ENCODE measurements at regions not wholly inside any gene's neighbourhood (a gene's known extent, or its start where the extent isn't known, plus 50 kb on each side); places are given as distances from the start of the nearest gene placed in this dataset.

DNA sequence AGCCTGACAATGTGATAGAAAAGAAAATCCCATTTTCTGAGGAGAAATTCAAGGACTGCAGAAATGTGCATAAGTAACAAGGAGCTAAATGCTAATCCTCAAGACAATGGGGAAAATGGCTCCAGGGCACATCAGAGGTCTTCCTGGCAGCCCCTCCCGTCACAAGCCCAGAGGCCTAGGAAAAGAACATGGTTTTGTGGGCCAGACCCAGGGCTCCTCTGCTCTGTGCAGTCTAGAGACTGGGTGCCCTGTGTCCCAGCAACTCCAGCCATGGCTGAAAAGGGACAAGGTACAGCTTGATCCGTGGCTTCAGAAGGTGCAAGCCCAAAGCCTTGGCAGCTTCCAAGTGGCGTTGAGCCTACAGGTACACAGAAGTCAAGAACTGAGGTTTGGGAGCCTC is 176.8 kb upstream of the SUCLG2 start:
- Histone ChIP-seq H3K36me3 (ENCODE audit: control insufficient read depth, insufficient read depth, low read length) (no peaks in the 10 kb centered on the region), H3K27me3 (ENCODE audit: control insufficient read depth, insufficient read depth, low read length) (no peaks in the 10 kb centered on the region), H3K4me3 (ENCODE audit: low read depth, low read length) (no peak overlapping the region)
- TF ChIP-seq, protein P1, sequence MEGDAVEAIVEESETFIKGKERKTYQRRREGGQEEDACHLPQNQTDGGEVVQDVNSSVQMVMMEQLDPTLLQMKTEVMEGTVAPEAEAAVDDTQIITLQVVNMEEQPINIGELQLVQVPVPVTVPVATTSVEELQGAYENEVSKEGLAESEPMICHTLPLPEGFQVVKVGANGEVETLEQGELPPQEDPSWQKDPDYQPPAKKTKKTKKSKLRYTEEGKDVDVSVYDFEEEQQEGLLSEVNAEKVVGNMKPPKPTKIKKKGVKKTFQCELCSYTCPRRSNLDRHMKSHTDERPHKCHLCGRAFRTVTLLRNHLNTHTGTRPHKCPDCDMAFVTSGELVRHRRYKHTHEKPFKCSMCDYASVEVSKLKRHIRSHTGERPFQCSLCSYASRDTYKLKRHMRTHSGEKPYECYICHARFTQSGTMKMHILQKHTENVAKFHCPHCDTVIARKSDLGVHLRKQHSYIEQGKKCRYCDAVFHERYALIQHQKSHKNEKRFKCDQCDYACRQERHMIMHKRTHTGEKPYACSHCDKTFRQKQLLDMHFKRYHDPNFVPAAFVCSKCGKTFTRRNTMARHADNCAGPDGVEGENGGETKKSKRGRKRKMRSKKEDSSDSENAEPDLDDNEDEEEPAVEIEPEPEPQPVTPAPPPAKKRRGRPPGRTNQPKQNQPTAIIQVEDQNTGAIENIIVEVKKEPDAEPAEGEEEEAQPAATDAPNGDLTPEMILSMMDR (IDR thresholded peaks at IDR 0.05; ENCODE audit: insufficient read depth, low read depth, low read length), result no peak
- POLR2A ChIA-PET, result no interaction called here
- CTCF ChIA-PET, result no interaction called here
- no peak for DNase-seq (ENCODE audit: low read depth)

DNA sequence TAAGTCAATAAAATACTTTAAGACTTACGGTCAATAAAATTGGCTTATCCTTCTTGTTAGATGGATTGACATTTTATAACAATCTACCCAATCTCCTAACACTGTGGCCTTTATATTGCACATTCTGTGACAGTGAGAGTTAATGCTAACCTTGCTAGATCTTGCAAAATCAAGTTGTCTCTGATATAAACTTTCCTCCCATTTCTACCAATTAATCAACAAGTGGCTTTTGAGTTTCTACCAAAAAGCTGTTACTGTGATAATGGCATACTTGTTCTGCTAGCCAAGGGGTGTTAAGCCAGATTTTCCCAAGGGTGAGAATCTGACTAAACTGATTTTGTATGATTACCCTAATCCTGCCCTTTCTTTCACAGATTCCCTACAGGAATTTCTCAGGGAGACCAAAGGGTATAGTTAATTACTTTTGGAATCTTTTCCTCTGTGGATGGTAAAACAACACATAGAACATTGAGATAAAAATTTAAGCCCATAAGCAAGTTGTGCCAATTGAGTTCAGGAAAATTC is 174.1 kb upstream of the SUCLG2 start:
- Histone ChIP-seq H3K36me3 (ENCODE audit: control insufficient read depth, insufficient read depth, low read length) (no peaks in the 10 kb centered on the region), H3K27me3 (ENCODE audit: control insufficient read depth, insufficient read depth, low read length) (no peaks in the 10 kb centered on the region), H3K4me3 (ENCODE audit: low read depth, low read length) (no peak overlapping the region)
- TF ChIP-seq, protein P1 (IDR thresholded peaks at IDR 0.05; ENCODE audit: insufficient read depth, low read depth, low read length), result no peak
- ChIA-PET CTCF (no interaction called here), POLR2A (no interaction called here)
- no peak for DNase-seq (ENCODE audit: low read depth)

DNA sequence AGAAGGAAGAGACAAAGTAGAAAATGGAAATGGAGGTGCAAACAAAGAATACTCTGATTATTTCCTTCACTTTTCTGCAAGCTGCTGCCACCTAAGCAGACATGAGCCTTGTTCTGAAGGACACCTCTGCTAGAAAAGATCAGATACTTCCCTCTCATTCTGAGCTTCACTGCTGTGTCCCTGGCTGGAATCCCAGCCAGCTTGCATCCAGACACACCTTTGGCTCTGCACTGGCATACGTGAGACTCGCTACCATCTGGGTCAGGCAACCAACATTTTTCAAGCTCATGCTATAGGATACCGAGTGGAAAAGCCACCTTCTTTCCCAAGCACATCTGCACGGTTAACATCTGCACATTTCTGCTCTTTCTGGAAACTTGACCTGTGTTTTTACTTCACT is 166.7 kb upstream of the SUCLG2 start:
- Histone ChIP-seq H3K36me3 (ENCODE audit: control insufficient read depth, insufficient read depth, low read length) (no peaks in the 10 kb centered on the region), H3K4me3 (ENCODE audit: low read depth, low read length) (no peak overlapping the region), H3K27me3 (ENCODE audit: control insufficient read depth, insufficient read depth, low read length) (no peaks in the 10 kb centered on the region)
- CTCF ChIA-PET, result no interaction called here
- DNase-seq (ENCODE audit: low read depth), result no peak
- TF ChIP-seq, protein P1 (IDR thresholded peaks at IDR 0.05; ENCODE audit: insufficient read depth, low read depth, low read length), result no peak
- POLR2A ChIA-PET, result no interaction called here

DNA sequence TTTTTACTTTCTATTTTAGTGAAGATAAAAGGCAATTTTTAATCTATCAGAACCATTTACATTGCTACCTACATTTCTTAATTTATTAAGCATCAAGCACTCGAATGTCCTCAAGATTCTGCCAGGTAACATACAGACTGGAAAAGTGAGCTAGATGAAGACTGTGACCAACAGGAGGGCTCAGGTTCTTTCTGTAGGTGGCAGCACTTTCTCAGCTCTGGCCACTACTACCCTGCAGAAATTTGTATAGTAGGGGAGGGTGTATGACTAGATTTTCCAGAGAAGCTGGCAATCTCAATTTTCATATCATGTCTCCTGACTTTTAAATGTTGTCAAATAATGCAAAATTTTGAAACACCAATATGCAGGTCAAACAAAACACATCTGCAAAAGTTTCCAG is 165.0 kb upstream of the SUCLG2 start:
- DNase-seq (ENCODE audit: low read depth), result no peak
- ChIA-PET CTCF (interaction anchor here (1.2 kb wide), 1 partner anchor 13 kb away, joined by 3 read pairs; no protein-coding TSS in a partner anchor), POLR2A (no interaction called here)
- TF ChIP-seq, protein P1 (IDR thresholded peaks at IDR 0.05; ENCODE audit: insufficient read depth, low read depth, low read length), result no peak
- Histone ChIP-seq H3K36me3 (ENCODE audit: control insufficient read depth, insufficient read depth, low read length) (no peaks in the 10 kb centered on the region), H3K27me3 (ENCODE audit: control insufficient read depth, insufficient read depth, low read length) (no peaks in the 10 kb centered on the region), H3K4me3 (ENCODE audit: low read depth, low read length) (no peak overlapping the region)

DNA sequence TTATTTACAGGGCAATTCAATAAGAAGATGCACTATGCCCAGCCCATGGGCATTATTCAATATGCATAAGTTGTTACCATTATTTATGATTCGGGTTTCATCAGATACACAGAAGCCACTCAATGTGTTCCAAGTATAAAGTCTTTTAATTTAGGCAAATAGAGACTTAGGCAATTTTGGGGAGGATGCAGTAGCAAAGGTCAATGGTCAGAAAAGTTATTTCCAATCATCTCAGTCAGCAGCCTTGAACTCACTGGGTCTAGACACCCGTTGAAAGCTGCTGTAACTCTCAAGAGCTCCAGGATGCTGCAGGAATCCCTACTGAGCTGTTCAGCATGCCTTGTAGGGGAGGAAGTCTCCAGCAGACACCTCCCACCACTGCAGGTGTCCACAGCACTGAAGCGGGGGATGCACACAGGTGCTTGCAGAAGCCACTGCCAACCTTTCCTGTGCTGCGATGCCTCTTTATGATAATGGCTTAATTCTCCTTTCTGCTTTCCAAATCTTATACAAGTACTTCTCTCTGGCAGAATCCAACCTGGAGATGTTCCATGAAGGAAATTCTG is 155.0 kb upstream of the SUCLG2 start:
- no peaks in the 10 kb centered on the region for H3K27me3 ChIP-seq (ENCODE audit: control insufficient read depth, insufficient read depth, low read length)
- TF ChIP-seq, protein P1 (IDR thresholded peaks at IDR 0.05; ENCODE audit: insufficient read depth, low read depth, low read length), result no peak
- H3K4me3 ChIP-seq (ENCODE audit: low read depth, low read length), result no peak overlapping the region
- CTCF ChIA-PET, result no interaction called here
- POLR2A ChIA-PET, result no interaction called here
- DNase-seq (ENCODE audit: low read depth), result no peak
- no peaks in the 10 kb centered on the region for H3K36me3 ChIP-seq (ENCODE audit: control insufficient read depth, insufficient read depth, low read length)
